ENCODE measurements at regions not wholly inside any gene's neighbourhood (a gene's known extent, or its start where the extent isn't known, plus 50 kb on each side); places are given as distances from the start of the nearest gene placed in this dataset.

DNA sequence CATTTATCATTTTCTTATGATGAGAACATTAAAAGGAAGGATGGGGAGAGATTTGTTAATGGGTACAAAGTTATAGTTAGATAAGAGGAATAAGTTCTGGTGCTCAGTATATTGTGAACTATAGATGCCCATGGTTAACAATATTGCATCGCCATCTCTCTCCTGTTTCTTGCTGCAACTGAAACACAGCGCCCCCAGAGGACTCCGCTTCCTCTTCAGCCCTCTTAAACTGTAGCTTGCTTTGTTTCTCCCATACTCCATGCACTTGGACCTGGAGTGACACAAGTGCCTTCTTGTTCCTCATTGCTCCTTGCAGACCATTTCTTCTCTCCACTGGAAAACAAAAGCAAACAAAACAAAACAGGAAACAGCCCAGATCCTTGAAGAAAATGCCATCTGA, 70.1 kb upstream of the NTPCR start:
- intact Hi-C loops (cut with DNase I) = no loop called here
- H3K36me3 ChIP-seq = no peaks in the 10 kb centered on the region
- no peaks in the 10 kb centered on the region for H3K27me3 ChIP-seq
- no peaks in the 10 kb centered on the region for H3K4me1 ChIP-seq
- TF ChIP-seq, protein P1, sequence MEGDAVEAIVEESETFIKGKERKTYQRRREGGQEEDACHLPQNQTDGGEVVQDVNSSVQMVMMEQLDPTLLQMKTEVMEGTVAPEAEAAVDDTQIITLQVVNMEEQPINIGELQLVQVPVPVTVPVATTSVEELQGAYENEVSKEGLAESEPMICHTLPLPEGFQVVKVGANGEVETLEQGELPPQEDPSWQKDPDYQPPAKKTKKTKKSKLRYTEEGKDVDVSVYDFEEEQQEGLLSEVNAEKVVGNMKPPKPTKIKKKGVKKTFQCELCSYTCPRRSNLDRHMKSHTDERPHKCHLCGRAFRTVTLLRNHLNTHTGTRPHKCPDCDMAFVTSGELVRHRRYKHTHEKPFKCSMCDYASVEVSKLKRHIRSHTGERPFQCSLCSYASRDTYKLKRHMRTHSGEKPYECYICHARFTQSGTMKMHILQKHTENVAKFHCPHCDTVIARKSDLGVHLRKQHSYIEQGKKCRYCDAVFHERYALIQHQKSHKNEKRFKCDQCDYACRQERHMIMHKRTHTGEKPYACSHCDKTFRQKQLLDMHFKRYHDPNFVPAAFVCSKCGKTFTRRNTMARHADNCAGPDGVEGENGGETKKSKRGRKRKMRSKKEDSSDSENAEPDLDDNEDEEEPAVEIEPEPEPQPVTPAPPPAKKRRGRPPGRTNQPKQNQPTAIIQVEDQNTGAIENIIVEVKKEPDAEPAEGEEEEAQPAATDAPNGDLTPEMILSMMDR (IDR thresholded peaks at IDR 0.05) = no peak
- no peak for TF ChIP-seq POLR2A (IDR thresholded peaks at IDR 0.05)
- TF ChIP-seq POLR2AphosphoS5 (IDR thresholded peaks at IDR 0.05; ENCODE audit: insufficient read depth in 1 of 2, low read depth in 1 of 2) = no peak
- DNase-seq (ENCODE audit: extremely low spot score in 2 of 2) = no peak
- no peak overlapping the region for H3K4me3 ChIP-seq
- H3K9me3 ChIP-seq = no peaks in the 10 kb centered on the region
- no peak overlapping the region for H3K27ac ChIP-seq

DNA sequence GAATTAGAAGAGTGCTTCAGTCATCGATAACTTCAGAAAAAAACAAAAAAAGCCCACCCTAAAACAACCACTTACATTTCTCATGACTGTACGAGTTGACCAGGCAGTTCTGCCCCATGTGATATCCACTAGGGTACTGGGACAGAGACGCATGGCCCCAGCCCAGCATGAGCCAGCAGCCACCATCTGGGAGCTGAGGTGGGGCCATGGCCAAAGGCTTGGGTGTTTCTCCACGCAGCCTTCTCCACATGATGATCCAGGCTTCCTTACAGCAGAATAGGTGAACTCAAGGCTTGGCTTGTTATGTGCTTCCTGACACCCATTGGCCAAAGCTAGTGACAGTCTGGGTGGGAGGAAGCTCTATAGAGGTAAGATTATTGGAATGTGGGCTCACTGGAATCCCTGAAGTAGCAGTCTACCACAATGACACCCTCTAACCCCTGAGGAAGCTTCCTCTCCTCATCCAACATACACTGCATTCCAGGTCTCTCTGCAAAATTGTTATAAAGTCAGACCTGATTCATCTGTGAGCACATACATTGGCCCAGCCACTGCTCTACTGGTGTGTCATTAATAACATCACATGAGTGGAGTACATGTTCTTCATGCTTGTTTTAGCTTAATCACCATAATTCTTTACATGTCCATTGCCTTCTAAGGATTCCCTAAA, 66.3 kb upstream of the NTPCR start:
- intact Hi-C loops (cut with DNase I) = no loop called here
- no peak for DNase-seq (ENCODE audit: extremely low spot score in 2 of 2)

DNA sequence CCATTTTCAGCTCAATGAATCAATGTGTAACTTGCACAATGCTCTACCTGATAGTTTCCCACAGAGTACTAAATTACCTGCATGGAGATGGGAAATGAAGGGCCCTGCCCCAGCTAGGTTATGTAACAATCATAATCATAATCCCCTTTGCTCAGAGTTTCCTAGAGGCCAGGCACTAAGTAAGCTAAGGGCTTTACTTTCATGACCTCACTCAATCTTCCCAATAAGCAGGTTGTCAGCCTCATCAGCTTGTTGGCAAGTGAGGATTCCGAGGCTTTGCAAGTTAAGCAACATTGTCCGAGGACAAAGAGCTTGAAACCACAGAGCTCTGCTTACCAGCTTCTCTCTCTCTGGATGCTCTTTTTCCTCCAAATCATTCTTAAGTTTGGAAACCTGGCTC, 64.1 kb upstream of the NTPCR start:
- no peaks in the 10 kb centered on the region for H3K9me3 ChIP-seq
- no peaks in the 10 kb centered on the region for H3K27me3 ChIP-seq
- H3K4me3 ChIP-seq = no peak overlapping the region
- DNase-seq (ENCODE audit: extremely low spot score in 2 of 2) = no peak
- H3K36me3 ChIP-seq = no peaks in the 10 kb centered on the region
- no peaks in the 10 kb centered on the region for H3K4me1 ChIP-seq
- no peak overlapping the region for H3K27ac ChIP-seq
- intact Hi-C loops (cut with DNase I) = no loop called here
- TF ChIP-seq, protein P1 (IDR thresholded peaks at IDR 0.05) = no peak
- TF ChIP-seq POLR2AphosphoS5 (IDR thresholded peaks at IDR 0.05; ENCODE audit: insufficient read depth in 1 of 2, low read depth in 1 of 2) = peak in 1 of 2 donors; percentile 15

More for the DNA sequence above, 66.3 kb upstream of the NTPCR start:
- Histone ChIP-seq H3K9me3 (no peaks in the 10 kb centered on the region), H3K27ac (no peak overlapping the region), H3K4me1 (no peaks in the 10 kb centered on the region), H3K4me3 (no peak overlapping the region), H3K27me3 (no peaks in the 10 kb centered on the region), H3K36me3 (no peaks in the 10 kb centered on the region)
- TF ChIP-seq POLR2AphosphoS5 (IDR thresholded peaks at IDR 0.05; ENCODE audit: insufficient read depth in 1 of 2, low read depth in 1 of 2) (no peak), POLR2A (IDR thresholded peaks at IDR 0.05) (no peak)
- TF ChIP-seq, protein P1 (IDR thresholded peaks at IDR 0.05) = no peak

DNA sequence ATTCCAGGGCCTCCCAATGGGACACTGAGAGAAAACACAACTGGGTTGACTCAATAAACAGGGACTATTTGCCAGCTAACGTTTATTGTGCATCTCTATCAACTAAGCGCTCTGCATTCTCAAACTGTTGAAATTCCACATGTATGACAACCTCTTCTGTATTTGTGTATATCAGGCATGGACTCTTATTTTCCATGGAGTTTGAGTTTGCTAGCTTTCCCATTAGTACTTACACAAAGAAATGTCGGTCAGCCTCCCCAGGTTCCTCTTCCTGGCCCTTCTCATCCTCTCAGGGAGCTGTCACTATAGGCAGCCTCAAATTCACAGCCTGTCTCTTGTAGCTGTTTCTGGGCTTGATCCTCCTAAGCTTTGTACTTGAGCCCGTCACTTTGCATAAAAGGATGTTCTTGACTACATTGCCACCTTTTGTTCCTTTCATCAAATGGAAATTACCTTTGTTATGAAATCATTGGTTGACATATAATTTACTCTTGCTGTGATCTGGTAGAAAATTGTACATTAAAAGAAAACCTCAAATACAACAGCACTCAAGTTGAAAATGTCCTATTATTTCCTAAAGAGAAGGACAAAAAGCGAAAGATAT, 60.0 kb upstream of the NTPCR start:
- Histone ChIP-seq H3K9me3 (no peaks in the 10 kb centered on the region), H3K27me3 (no peaks in the 10 kb centered on the region), H3K4me3 (no peak overlapping the region), H3K36me3 (no peaks in the 10 kb centered on the region), H3K27ac (no peak overlapping the region), H3K4me1 (no peaks in the 10 kb centered on the region)
- no peak for TF ChIP-seq POLR2AphosphoS5 (IDR thresholded peaks at IDR 0.05; ENCODE audit: insufficient read depth in 1 of 2, low read depth in 1 of 2)
- TF ChIP-seq, protein P1 (IDR thresholded peaks at IDR 0.05) = no peak
- no peak for TF ChIP-seq POLR2A (IDR thresholded peaks at IDR 0.05)
- intact Hi-C loops (cut with DNase I) = no loop called here
- DNase-seq (ENCODE audit: extremely low spot score in 2 of 2) = no peak

DNA sequence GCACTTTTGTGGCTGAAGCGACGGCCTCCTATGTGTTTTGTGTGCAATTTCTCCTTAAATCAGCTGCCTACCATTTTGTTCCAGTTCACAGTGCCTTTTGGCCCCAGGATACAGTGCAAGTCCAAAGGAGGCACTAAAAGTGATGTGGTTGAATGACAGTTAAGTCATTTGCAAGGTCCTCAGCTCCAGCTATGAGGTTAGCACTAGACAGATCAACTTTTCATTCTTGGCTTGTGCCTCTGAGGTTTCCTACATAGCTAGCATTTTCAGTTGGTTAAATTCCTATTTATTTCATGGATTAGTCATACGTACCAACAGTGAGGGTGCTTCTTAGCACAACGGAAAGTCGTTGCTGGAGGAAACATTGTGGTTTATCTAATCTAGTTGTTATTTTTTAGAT, 59.3 kb upstream of the NTPCR start:
- H3K27me3 ChIP-seq = no peaks in the 10 kb centered on the region
- DNase-seq (ENCODE audit: extremely low spot score in 2 of 2) = no peak
- H3K27ac ChIP-seq = no peak overlapping the region
- H3K36me3 ChIP-seq = no peaks in the 10 kb centered on the region
- H3K4me1 ChIP-seq = no peaks in the 10 kb centered on the region
- no peak for TF ChIP-seq POLR2AphosphoS5 (IDR thresholded peaks at IDR 0.05; ENCODE audit: insufficient read depth in 1 of 2, low read depth in 1 of 2)
- TF ChIP-seq, protein P1 (IDR thresholded peaks at IDR 0.05) = no peak
- no peak for TF ChIP-seq POLR2A (IDR thresholded peaks at IDR 0.05)
- H3K9me3 ChIP-seq = no peaks in the 10 kb centered on the region
- H3K4me3 ChIP-seq = no peak overlapping the region
- intact Hi-C loops (cut with DNase I) = no loop called here

Data from vagina (tissue), 2 donors.